GM19193 (cell line): ENCODE measurements at regions not wholly inside any gene's neighbourhood (a gene's known extent, or its start where the extent isn't known, plus 50 kb on each side); places are given as distances from the start of the nearest gene placed in this dataset.

Experiments used
- POLR2A ChIP-seq: IDR thresholded peaks from 4 replicates; pipeline ENCODE4 v1.6.1; 2011; ENCODE audit not compliant: insufficient read depth, insufficient read length; ENCODE audit errors: extremely low read depth

GRCh38 chr4:153112041-153112441 lies 92.2 kb upstream of the TRIM2 start:
- TF ChIP-seq POLR2A = no peak

GRCh38 chr4:153113061-153113837 lies 91.0 kb upstream of the TRIM2 start:
- TF ChIP-seq POLR2A = no peak

- TF ChIP-seq POLR2A = no peak
Observed at GRCh38 chr4:153113838-153114105, 90.5 kb upstream of the TRIM2 start.

GRCh38 chr4:153114771-153115321 lies 89.4 kb upstream of the TRIM2 start:
- TF ChIP-seq POLR2A = no peak

GRCh38 chr4:153115322-153116290 lies 88.6 kb upstream of the TRIM2 start:
- TF ChIP-seq POLR2A = no peak

GRCh38 chr4:153116291-153116680 lies 88.0 kb upstream of the TRIM2 start:
- no peak for TF ChIP-seq POLR2A

- TF ChIP-seq POLR2A = no peak
Observed at GRCh38 chr4:153116801-153117200, 87.4 kb upstream of the TRIM2 start.

- TF ChIP-seq POLR2A = no peak
Observed at GRCh38 chr4:153117554-153117953, 86.7 kb upstream of the TRIM2 start.

GRCh38 chr4:153119626-153120025 lies 84.6 kb upstream of the TRIM2 start:
- no peak for TF ChIP-seq POLR2A

- TF ChIP-seq POLR2A = no peak
Observed at GRCh38 chr4:153120235-153120634, 84.0 kb upstream of the TRIM2 start.

- TF ChIP-seq POLR2A = no peak
Observed at GRCh38 chr4:153122855-153123254, 81.4 kb upstream of the TRIM2 start.

- TF ChIP-seq POLR2A = no peak
Observed at GRCh38 chr4:153126137-153126536, 78.1 kb upstream of the TRIM2 start.

GRCh38 chr4:153127760-153128494 lies 76.3 kb upstream of the TRIM2 start:
- no peak for TF ChIP-seq POLR2A

GRCh38 chr4:153131596-153131995 lies 72.6 kb upstream of the TRIM2 start:
- TF ChIP-seq POLR2A = no peak

GRCh38 chr4:153137159-153137558 lies 67.1 kb upstream of the TRIM2 start:
- no peak for TF ChIP-seq POLR2A
